ENCODE measurements at regions not wholly inside any gene's neighbourhood (a gene's known extent, or its start where the extent isn't known, plus 50 kb on each side); places are given as distances from the start of the nearest gene placed in this dataset.
"Not testable (repeated sequence)": the region's sequence is repeated elsewhere in the genome, so short reads cannot be mapped to it uniquely, and the experiment has no call there.

- Histone ChIP-seq H3K4me1 (no peaks in the 10 kb centered on the region), H3K36me3 (no peaks in the 10 kb centered on the region), H3K27ac (no peak overlapping the region), H3K4me3 (no peak overlapping the region), H3K27me3 (peaks cover 0 to 3% (median 0%) of the 10 kb centered on the region in 4 donors), H3K9me3 (no peaks in the 10 kb centered on the region)
- TF ChIP-seq CTCF (IDR thresholded peaks at IDR 0.05): no peak
- 56 to 66% methylated on average over 6 of the region's 6 CpGs for WGBS, 2 donors
- DNase-seq (no peak), ATAC-seq (no peak), FAIRE-seq (no peak)
- intact Hi-C loops (cut with DNase I): no loop called here
Measured at GRCh38 chr10:9147475-9147874, 1093.0 kb downstream of the GATA3 start.

- FAIRE-seq: no peak
- intact Hi-C loops (cut with DNase I): no loop called here
- H3K36me3 ChIP-seq: no peaks in the 10 kb centered on the region
- DNase-seq: no peak
- H3K27ac ChIP-seq: no peak overlapping the region
- H3K9me3 ChIP-seq: no peaks in the 10 kb centered on the region
- no peak for TF ChIP-seq CTCF (IDR thresholded peaks at IDR 0.05)
- no peaks in the 10 kb centered on the region for H3K4me1 ChIP-seq
- peaks cover 0 to 3% (median 0%) of the 10 kb centered on the region in 4 donors for H3K27me3 ChIP-seq
- H3K4me3 ChIP-seq: no peak overlapping the region
- no peak for ATAC-seq
Measured at GRCh38 chr10:9149134-9149533, 1094.6 kb downstream of the GATA3 start.

GRCh38 chr10:9153057-9153456 is 1098.6 kb downstream of the GATA3 start:
- H3K27ac ChIP-seq; H3K4me3 ChIP-seq; H3K36me3 ChIP-seq; intact Hi-C loops (cut with DNase I); DNase-seq; H3K9me3 ChIP-seq; H3K4me1 ChIP-seq; FAIRE-seq; ATAC-seq; H3K27me3 ChIP-seq: not testable (repeated sequence)
- WGBS, 2 donors: 61 to 72% methylated on average over 1 of the region's 1 CpG

GRCh38 chr10:9157656-9158055 is 1103.2 kb downstream of the GATA3 start:
- intact Hi-C loops (cut with DNase I): no loop called here
- no peak for DNase-seq
- ATAC-seq: no peak
- Histone ChIP-seq H3K36me3 (no peaks in the 10 kb centered on the region), H3K27me3 (no peaks in the 10 kb centered on the region), H3K27ac (no peak overlapping the region), H3K9me3 (no peaks in the 10 kb centered on the region), H3K4me3 (no peak overlapping the region), H3K4me1 (no peaks in the 10 kb centered on the region)
- no peak for FAIRE-seq
- no peak for TF ChIP-seq CTCF (IDR thresholded peaks at IDR 0.05)
- 25 to 41% methylated on average over 3 of the region's 3 CpGs for WGBS, 2 donors

- 50 to 72% methylated on average over 3 of the region's 3 CpGs for WGBS, 2 donors
- FAIRE-seq (no peak), DNase-seq (no peak), ATAC-seq (no peak)
- TF ChIP-seq CTCF (IDR thresholded peaks at IDR 0.05): no peak
- intact Hi-C loops (cut with DNase I): no loop called here
- Histone ChIP-seq H3K27ac (no peak overlapping the region), H3K27me3 (no peaks in the 10 kb centered on the region), H3K36me3 (no peaks in the 10 kb centered on the region), H3K4me1 (no peaks in the 10 kb centered on the region), H3K4me3 (no peak overlapping the region), H3K9me3 (no peaks in the 10 kb centered on the region)
Measured at GRCh38 chr10:9158675-9159074, 1104.2 kb downstream of the GATA3 start.

GRCh38 chr10:9160275-9160674 is 1105.8 kb downstream of the GATA3 start:
- no peaks in the 10 kb centered on the region for H3K27me3 ChIP-seq
- H3K4me1 ChIP-seq: no peaks in the 10 kb centered on the region
- intact Hi-C loops (cut with DNase I): no loop called here
- no peak overlapping the region for H3K27ac ChIP-seq
- FAIRE-seq (no peak), ATAC-seq (no peak), DNase-seq (no peak)
- no peaks in the 10 kb centered on the region for H3K36me3 ChIP-seq
- TF ChIP-seq CTCF (IDR thresholded peaks at IDR 0.05): no peak
- H3K9me3 ChIP-seq: no peaks in the 10 kb centered on the region
- H3K4me3 ChIP-seq: no peak overlapping the region
- WGBS, 2 donors: 63 to 69% methylated on average over 2 of the region's 2 CpGs
